SKM-1 (cell line): ENCODE measurements at regions not wholly inside any gene's neighbourhood (a gene's known extent, or its start where the extent isn't known, plus 50 kb on each side); places are given as distances from the start of the nearest gene placed in this dataset.
"Not testable (repeated sequence)": the region's sequence is repeated elsewhere in the genome, so short reads cannot be mapped to it uniquely, and the experiment has no call there.

Source experiments
- DNase-seq: peaks from one replicate; lab custom pipeline; 2025; ENCODE audit not compliant: unreplicated experiment; lab: John Stamatoyannopoulos, UW

- not testable (repeated sequence) for DNase-seq
Observed at GRCh38 chr4:3618341-3618740, 86.1 kb upstream of the LRPAP1 start.

GRCh38 chr4:3615386-3616286 lies 83.4 kb upstream of the LRPAP1 start:
- no peak for DNase-seq

GRCh38 chr4:3614731-3614980 lies 82.4 kb upstream of the LRPAP1 start:
- no peak for DNase-seq

DNA sequence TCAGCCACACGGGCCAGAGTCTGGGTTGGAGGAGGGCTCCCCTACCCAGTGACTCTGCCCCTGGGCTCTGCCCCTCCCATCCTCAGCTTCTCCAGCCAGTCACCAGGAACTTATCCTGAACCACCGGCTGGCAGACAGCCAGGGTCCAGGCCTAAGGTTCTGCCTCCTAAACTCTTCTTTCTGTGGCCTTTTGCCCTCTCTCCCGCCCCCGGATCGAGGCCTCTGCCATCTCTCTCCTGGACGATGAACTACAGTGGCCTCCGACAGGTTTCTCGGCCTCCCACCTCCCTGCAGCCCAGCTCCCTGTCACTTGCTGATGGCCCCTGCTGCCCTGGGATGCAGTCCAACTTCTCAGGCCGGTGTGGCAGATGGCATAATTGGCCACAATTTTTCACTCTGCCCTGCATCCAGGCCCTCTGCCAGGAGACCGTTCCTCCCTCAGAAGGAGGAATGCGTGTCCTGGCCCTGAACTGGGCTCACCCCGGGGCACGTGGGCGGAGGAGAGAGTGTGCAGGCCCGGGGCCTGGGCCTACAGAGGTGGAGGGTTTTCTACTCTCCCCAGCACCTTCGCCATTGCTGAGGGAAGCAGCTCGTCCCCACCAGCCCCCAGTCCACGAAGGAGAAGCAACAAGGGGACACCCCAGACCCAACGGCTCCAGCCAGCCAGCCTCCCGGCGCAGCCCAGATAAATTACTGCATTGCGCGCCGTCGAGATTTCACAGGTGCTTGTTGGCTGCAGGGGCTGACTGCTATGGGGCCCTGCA lies 81.9 kb upstream of the LRPAP1 start:
- DNase-seq: no peak

DNA sequence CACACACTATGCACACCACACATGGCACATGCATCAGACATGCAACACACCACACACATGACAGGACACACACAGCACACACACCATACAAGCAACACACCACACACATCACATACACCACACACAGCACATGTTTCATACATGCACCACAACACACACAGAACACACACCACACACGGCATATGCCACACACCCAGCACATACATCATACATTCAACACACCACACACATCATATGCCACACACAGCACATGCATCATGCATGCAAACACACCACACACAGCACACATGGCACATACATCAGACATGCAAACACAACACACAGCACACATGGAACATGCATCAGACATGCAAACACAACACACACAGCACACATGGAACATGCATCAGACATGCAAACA lies 80.7 kb upstream of the LRPAP1 start:
- no peak for DNase-seq

GRCh38 chr4:3612281-3612680 lies 80.1 kb upstream of the LRPAP1 start:
- no peak for DNase-seq

DNA sequence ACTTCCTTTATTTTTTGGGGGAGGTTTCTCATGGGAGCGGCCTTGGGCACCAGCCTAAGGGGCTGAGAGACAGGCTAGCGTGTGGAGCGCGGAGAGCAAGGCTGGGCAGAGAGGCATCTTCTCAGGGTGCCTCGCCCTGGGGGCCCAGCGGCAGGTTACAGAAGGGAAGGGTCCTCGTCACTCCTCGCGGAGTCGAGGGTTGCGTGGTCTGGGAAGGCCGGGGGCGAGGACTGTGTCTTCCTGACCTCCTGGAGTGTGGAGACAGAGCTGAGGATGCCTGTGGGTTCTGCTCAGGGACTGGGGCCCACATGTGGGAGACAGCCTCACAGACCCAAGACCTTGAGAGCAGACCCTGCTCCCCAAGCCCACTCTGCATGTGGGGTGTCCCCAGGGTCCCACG lies 79.6 kb upstream of the LRPAP1 start:
- no peak for DNase-seq

- not testable (repeated sequence) for DNase-seq
Observed at GRCh38 chr4:3610851-3611250, 78.6 kb upstream of the LRPAP1 start.

GRCh38 chr4:3609905-3610304 lies 77.7 kb upstream of the LRPAP1 start:
- not testable (repeated sequence) for DNase-seq

DNA sequence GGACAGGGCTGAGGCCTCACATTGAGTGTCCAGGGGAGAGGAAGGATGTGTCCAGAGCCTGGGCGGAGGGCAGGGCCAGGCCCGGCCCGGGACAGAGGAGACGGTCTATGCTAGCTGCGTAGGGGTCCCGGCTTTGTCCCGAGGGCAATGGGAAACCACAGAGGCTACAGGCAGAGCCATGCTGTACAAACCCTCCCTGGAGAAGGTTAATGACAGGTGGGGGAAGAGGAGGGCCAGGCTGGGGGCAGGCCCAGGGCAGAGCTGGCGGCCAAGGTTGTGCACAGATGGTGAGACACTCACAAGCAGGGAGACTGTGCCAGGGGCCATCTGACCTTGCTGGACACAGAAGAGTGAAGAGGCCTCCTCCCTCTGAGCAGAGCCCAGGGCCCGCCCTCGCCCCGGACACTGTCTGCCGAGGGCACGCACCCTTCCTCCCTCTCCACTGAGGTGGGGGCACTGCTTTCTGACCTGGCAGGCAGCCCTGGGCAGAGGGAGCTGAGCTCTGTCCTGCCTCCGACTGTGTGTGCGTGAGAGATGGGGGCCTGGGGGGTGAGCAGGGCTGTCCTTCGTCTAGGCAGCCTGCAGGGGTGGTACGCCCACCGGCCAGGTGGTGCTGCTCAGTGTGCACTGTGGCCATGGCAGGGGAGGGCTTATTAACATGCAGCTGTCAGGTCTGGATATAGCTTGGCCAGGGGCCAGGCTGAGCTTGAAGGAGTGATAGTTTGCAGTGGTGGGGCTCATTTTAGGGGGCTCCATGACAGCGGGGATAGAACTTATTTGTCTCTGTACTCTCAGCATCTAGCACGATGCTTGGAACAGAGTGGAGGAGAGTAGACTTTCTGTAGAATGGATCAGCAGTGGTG lies 75.7 kb upstream of the LRPAP1 start:
- DNase-seq: no peak

- not testable (repeated sequence) for DNase-seq
Observed at GRCh38 chr4:3606850-3607249, 74.6 kb upstream of the LRPAP1 start.

- DNase-seq: not testable (repeated sequence)
Observed at GRCh38 chr4:3606271-3606670, 74.0 kb upstream of the LRPAP1 start.

DNA sequence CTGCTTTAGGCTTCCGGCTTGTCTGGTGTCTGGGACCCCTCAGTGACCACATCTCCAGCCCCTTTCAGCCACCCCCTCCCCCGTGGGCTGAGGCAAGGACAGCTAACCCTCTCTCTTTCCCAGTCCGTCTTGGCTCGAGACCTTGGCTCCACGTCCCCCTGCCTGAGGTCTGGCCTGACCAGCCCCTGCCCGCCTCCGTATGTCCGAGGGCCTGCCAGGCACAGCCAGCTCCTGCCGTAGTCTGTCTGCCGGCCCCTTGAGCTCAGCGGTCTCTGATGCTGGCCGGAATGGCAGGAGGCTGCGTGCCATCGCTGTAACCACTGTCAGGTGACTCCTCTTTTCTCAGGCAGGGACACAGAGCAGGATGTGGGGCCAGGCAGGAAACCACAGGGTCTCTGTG lies 73.3 kb upstream of the LRPAP1 start:
- no peak for DNase-seq

DNA sequence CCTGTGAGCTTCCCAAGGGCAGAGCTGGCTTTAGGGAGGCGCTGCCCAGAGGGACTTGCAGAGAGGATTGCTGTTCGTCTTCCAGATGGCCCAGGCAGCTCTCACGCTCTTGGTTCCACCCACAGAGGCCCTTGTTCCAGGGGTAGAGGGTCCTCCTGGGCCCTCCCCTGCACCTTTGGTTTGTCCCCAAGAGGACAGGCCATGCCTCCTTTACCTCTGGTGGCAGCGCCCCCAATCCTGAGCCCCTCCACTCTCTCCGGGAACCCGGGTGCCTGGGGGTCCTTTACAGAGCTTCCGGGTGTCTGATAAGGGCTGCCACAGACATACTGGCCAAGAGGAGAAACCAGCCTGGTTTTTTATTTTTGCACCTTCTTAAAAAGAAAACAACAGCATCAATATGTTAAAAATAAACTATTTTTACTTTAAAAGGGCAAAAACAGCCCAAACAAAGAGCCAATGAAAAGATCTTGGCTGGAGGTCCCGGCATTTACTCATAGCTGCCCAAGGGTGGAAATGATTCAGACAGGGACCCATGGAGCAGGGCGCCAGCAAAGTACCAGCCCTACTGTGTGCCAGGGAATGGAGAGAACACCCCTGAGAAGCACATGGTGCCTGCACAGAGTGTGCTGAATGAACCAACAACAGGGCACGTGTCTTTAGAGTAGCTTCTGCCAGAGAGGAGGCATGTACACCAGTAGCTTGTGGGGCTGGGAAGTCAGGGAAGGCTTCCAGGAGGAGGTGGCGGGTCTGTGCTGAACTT lies 70.8 kb upstream of the LRPAP1 start:
- DNase-seq: not testable (repeated sequence)

DNA sequence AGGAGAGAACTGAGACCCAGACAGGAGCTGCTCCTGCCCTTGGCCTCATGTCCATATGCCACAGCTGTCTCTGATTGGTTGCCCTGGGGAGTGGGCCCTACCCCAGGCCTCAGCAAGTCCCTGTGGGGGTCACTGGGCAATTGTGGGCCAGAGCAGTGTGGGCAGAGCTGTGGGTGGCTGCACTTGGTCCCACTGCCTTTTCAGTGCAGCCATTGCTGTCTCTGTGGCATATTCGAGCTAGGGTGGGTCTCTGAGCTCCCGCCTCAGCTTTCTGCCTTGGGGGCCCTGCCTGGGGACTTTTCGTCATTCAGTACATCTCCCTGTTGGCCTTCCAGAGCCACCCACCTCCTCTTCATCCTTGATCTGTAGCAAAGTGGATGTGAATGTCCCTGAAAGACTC lies 69.8 kb upstream of the LRPAP1 start:
- DNase-seq: no peak

DNA sequence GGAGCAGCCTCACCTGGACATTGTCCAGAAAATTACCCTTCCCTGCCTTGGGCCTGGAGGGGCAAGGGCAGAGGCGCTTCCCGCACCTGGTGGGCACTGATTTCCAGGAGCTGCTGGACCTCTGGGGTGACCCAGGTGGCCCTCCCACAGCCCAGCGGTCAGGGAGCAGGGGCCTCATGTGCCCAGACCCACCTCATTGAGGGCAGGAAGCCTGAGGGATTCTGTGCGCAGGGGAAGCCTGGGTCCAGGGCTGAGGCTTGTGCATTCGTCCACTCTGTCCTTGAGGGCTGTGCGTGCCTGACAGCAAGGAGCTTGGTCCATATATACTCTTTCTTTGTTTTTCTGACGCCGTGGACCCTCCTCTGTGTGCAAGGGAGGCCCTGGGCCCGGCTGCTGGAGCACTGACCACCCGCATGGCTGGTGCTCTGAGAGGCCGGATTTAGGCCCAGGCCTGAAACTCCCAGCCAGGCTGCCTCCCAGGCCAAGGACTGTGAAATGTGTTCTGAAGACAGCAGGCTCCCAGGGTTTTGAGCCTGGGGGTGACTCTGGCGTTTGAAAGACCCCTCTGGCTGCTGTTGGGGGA lies 69.0 kb upstream of the LRPAP1 start:
- DNase-seq: not testable (repeated sequence)

DNA sequence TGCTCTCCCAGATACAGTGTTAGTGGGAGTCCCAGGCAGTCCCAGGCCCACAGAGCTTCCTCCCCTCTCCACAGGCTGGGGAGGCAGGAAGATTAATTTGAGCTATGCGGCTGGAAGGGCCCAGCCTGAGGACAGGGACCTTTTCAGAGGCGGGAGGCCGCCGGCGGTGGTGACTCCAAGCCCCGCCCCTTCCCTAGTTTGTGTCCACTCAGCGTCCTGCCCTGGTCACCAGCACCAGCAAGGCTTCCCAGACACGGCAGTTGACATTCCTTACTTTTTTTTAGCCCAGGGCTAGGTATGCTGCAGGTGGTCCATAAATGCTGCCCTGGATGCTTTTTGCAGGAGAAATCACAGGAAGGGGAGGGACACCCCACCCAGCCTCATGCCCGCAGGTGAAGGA lies 67.7 kb upstream of the LRPAP1 start:
- DNase-seq: no peak

DNA sequence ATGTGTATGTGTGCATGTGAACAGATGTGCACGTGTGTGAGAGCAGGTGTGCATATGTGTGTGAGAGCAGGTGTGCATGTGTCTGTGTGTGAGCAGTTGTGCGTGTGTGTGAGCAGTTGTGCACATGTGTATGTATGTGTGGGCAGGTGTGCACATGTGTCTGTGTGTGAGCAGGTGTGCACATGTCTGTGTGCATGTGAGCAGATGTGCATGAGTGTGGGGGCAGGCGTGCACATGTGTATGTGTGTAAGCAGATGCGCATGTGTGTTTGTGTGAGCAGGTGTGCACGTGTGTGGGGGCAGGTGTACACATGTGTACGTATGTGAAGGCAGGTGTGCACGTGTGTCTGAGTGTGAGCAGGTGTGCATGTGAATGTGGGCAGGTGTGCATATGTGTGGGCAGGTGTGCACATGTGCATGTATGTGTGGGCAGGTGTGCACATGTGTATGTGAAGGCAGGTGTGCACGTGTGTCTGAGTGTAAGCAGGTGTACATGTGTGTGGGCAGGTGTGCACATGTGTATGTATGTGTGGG lies 66.5 kb upstream of the LRPAP1 start:
- no peak for DNase-seq

DNA sequence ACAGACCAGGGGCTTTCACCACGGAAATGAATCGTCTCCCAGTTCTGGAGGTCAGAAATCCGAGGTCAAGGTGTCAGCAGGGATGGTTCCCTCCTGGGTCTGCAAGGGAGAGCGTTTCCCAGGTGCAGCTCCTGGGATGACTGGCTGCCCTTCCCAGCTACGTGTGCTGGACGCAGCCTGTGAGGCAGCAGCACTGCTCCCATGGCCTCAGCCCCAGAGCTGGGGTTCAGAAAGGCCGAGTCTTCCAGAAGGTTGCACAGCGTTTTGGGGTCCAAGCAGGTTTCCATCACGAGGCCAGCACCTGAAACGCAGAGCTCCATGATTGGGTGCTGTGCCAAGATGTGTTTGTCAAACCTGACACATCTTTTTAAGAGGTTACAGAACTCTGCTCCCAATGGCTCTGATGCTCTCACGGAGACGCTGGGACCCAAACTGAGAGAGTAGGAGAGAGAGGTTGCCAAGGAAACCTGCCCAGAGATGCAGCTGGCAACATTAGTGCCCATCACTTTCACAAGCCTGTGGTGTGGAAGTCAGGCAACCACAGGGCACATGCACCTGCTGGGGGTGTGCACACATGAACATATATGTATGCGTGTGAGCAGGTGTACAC lies 65.8 kb upstream of the LRPAP1 start:
- not testable (repeated sequence) for DNase-seq
